Activated CD8-positive, alpha-beta memory T cell treated with anti-CD3 and anti-CD28 coated beads, Interleukin-2, amount 50 U/mL, for 1 hour (primary cell): ENCODE measurements at regions not wholly inside any gene's neighbourhood (a gene's known extent, or its start where the extent isn't known, plus 50 kb on each side); places are given as distances from the start of the nearest gene placed in this dataset.
"Not testable (repeated sequence)": the region's sequence is repeated elsewhere in the genome, so short reads cannot be mapped to it uniquely, and the experiment has no call there.

Experiments used
- DNase-seq: peaks from one replicate; pipeline ENCODE4 v3.0.0-alpha.2; 2020; ENCODE audit errors: extremely low read depth

DNA sequence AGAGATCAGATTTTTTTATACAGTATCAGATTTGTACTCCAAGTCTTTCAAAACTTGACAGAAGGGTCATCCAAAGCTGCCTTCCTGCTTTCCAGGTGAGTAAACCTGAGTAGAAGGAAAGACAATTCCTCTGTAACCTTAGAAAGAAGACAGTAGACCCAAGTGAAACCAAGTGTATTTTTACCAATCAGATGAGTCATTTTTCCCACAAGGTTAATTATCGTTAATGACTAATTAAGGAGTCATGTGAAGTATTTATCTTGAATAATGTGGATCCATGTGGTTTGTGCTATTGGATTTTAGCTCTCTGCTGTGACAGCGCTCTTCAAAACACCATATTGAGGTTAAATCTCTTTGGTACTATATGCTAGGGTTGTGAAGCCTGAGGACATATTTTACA lies 74.0 kb upstream of the PELI2 start:
- DNase-seq: no peak

DNA sequence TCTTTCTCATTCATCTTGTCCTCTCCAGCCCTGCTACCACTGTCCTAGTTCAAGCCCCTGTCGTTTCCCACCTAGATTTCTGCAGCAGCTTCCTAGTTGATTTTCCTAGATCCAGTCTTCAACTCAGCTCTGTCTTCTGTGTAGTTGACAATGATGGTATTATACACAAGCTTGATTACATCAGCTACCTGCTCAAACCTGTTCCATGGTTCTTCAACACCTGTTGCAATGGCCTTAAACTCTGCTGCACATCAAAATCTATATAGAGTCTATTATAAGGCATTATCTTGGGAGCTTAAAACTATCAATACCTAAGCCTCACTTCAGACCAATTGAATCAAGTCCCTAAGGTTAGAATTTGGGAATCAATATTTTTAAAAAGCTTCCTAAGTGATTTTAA lies 71.7 kb upstream of the PELI2 start:
- DNase-seq: no peak

GRCh38 chr14:56046996-56047395 lies 71.2 kb upstream of the PELI2 start:
- no peak for DNase-seq

GRCh38 chr14:56049536-56049935 lies 68.7 kb upstream of the PELI2 start:
- no peak for DNase-seq

DNA sequence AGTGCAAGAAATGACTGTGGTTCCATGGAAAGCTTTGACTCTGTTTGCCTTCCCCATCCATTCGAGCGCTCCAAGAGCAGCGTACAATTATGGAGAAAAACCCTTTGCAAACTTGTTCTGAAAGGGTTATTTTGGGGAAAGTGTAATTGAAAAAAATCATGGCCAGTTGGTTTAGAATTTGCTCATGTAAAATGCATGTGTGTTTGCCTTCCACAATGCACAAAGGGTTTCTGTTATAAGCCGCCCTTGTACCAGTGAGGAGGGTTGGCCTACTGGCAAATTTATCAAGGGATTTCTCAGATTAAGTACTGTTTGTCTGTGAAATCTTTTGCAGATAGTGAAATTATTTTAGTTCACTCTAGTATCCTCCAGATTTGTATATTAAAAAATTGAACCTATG lies 62.7 kb upstream of the PELI2 start:
- DNase-seq: no peak

DNA sequence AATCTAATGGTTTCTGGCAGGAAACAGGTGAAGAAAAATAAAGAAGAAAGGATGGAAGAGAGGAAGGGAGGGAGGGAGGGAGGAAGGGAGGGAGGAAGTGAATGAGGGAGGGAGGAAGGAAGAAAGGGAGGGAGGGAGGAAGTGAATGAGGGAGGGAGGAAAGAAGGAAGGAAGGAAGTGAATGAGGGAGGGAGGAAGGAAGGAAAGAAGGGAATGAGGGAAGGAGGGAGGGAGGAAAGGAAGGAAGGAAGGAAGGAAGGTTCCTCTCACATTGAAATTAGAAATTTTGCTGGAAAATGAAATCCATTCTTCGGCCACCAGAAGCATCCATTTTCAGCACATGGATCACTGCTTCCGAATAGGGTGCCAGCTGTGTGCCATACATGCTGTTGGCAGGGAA lies 62.2 kb upstream of the PELI2 start:
- DNase-seq: no peak

- no peak for DNase-seq
These were observed 61.0 kb upstream of the PELI2 start for GRCh38 chr14:56057071-56057741.

DNA sequence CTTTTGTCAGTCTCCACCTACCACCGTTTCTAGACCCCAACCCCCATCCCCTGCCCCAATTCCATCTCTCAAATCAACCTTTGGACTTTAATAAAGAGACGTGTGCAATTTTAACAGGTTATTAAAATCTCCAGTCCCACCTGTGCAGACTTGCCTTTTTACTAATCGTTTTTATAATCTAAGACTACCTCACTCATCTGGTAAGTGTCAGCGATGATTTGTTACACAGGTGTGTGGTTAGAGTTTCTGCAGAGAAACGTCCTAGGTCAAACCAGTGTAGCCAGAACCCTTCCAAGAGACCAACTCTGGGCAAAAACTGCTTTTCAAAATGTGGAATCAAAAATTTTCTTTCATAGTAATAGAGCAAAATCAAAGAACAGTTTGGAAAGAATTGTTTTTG lies 60.4 kb upstream of the PELI2 start:
- no peak for DNase-seq

- DNase-seq: no peak
These were observed 59.2 kb upstream of the PELI2 start for GRCh38 chr14:56059054-56059453.

DNA sequence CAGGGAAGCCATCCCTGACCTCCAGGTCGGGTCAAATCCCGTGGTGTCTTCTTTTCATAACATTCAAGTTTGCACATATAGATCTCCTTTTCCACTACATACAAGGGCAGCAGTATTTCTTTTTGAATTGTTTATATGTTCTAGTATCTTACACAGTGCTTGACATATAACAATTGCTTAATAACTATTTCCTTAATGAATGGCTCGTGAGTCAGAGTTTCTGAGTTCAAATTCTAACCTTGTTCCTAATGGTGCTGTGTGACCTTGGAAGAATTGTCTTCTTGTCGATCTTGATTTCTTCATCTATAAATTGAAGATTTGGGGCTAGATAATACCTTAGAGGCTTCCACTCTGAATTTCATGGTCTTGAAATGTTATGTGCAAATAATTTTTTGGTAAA lies 57.2 kb upstream of the PELI2 start:
- no peak for DNase-seq

DNA sequence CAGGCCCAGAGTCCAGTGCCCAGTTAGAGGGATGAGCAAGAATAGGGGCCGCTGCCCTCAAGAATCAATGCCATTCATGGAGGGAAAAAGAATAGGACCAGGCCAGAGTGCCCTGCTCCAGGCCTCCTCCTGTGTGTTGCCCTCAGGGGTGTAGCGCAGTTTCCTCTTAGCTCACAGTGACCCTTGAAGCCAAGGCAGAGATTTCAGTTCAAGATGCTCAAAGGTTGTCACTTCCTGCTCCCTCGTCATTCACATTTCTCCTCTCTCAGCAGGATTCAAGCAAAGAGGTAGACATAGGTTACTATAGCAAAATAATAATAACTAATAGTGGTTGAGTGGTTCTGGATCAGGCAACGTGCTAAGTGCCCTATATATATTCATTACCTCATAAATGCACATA lies 55.1 kb upstream of the PELI2 start:
- DNase-seq: no peak

- no peak for DNase-seq
These were observed 53.7 kb upstream of the PELI2 start for GRCh38 chr14:56064513-56064912.

DNA sequence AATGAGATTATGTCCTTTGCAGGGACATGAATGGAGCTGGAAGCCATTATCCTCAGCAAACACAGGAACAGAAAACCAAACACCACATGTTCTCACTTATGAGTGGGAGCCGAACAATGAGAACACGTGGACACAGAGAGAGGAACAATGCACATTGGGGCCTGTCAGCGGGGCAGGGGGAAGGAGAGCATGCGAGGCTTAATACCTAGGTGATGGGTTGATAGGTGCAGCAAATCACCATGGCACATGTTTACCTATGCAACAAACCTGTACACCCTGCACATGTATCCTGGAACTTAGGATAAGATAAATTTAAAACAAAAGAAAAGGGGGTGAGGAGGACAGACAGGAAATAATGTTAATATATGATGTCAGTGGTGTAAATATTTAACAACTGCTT lies 53.0 kb upstream of the PELI2 start:
- DNase-seq: not testable (repeated sequence)

- DNase-seq: no peak
These were observed 52.5 kb upstream of the PELI2 start for GRCh38 chr14:56065621-56066290.
